ENCODE measurements at regions not wholly inside any gene's neighbourhood (a gene's known extent, or its start where the extent isn't known, plus 50 kb on each side); places are given as distances from the start of the nearest gene placed in this dataset.

GRCh38 chr18:78855188-78855587, 124.4 kb upstream of the SALL3 start:
- no peak for DNase-seq (ENCODE audit: low read depth)

- DNase-seq (ENCODE audit: low read depth): no peak
Measured at GRCh38 chr18:78856569-78857313, 122.9 kb upstream of the SALL3 start.

GRCh38 chr18:78857314-78858150, 122.1 kb upstream of the SALL3 start:
- DNase-seq (ENCODE audit: low read depth): no peak

GRCh38 chr18:78859686-78860085, 119.9 kb upstream of the SALL3 start:
- DNase-seq (ENCODE audit: low read depth): no peak

- no peak for DNase-seq (ENCODE audit: low read depth)
Measured at GRCh38 chr18:78860117-78860516, 119.5 kb upstream of the SALL3 start.

- no peak for DNase-seq (ENCODE audit: low read depth)
Measured at GRCh38 chr18:78861116-78861515, 118.5 kb upstream of the SALL3 start.

- DNase-seq (ENCODE audit: low read depth): no peak
Measured at GRCh38 chr18:78861706-78862105, 117.9 kb upstream of the SALL3 start.

- no peak for DNase-seq (ENCODE audit: low read depth)
Measured at GRCh38 chr18:78862395-78862794, 117.2 kb upstream of the SALL3 start.

- DNase-seq (ENCODE audit: low read depth): no peak
Measured at GRCh38 chr18:78865056-78865598, 114.5 kb upstream of the SALL3 start.

- DNase-seq (ENCODE audit: low read depth): no peak
Measured at GRCh38 chr18:78865771-78866310, 113.8 kb upstream of the SALL3 start.

GRCh38 chr18:78867131-78867530, 112.5 kb upstream of the SALL3 start:
- DNase-seq (ENCODE audit: low read depth): no peak

- no peak for DNase-seq (ENCODE audit: low read depth)
Measured at GRCh38 chr18:78868330-78869316, 111.0 kb upstream of the SALL3 start.

- DNase-seq (ENCODE audit: low read depth): no peak
Measured at GRCh38 chr18:78871618-78872017, 108.0 kb upstream of the SALL3 start.

GRCh38 chr18:78873926-78874500, 105.6 kb upstream of the SALL3 start:
- no peak for DNase-seq (ENCODE audit: low read depth)

- no peak for DNase-seq (ENCODE audit: low read depth)
Measured at GRCh38 chr18:78875016-78875777, 104.4 kb upstream of the SALL3 start.

GRCh38 chr18:78875778-78876650, 103.6 kb upstream of the SALL3 start:
- DNase-seq (ENCODE audit: low read depth): no peak

- no peak for DNase-seq (ENCODE audit: low read depth)
Measured at GRCh38 chr18:78876868-78877267, 102.8 kb upstream of the SALL3 start.

- no peak for DNase-seq (ENCODE audit: low read depth)
Measured at GRCh38 chr18:78878335-78878734, 101.3 kb upstream of the SALL3 start.
